ENCODE measurements at regions not wholly inside any gene's neighbourhood (a gene's known extent, or its start where the extent isn't known, plus 50 kb on each side); places are given as distances from the start of the nearest gene placed in this dataset.

GRCh38 chr10:88082806-88083596 is 219.6 kb downstream of the PTEN start:
- no peak for DNase-seq (ENCODE audit: low read depth in 2 of 2)

DNA sequence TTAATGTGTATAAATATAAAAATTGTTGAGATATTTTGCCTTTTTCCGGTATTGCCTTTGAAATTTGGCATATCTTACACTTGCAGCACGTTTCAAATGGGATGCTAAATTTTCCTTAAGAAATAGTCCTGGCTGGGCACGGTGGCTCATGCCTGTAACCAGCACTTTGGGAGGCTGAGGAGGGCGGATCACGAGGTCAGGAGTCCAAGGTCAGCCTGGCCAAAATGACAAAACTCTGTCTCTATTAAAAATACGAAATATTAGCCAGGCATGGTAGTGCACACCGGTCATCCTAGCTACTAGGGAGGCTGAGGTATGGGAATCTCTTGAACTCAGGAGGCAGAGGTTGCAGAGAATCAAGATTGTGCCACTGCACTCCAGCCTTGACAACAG is 220.2 kb downstream of the PTEN start:
- no peak for DNase-seq (ENCODE audit: low read depth in 2 of 2)

GRCh38 chr10:88086187-88086960 is 222.9 kb downstream of the PTEN start:
- DNase-seq (ENCODE audit: low read depth in 2 of 2): no peak

DNA sequence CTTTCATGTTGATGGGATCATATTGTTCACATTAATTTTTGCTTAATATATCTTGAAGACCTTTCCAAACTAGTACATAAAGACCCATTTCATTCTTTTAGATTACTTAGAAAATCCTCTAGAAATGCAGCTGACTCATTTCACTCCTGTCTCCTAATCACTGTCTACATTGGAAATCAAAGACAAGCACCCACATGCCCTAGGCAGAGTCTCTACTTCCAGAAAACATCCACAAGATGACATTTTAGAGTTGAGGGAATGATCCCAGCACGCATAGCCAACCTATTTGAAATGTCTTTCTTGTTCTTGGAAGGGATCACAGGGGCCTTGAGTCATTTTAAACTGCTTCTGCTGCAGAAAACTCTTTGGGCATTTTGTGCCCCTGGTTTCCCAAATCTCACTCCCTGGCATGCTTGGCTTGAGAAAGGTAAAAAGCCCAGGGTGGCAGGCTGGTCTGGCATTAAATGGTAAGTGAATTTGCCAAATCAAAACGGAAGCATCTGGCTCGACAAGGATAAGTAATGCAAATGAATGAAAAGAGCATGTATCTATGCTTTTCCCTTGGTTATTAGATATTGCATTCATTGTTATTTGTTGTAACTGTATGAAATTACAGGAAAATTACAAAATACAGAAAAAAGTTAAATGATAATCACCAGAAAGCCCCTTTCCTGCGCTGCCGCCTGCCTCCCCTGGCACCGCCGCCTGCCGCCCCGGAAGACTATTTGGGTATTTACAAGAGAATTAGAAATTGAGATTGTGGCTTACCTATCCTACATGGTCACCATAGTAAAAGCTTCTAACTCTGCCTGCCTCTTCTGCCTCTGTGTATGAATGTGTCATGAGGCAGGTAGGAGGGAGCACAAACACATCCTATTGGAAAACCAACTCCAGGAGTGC is 225.3 kb downstream of the PTEN start:
- DNase-seq (ENCODE audit: low read depth in 2 of 2): no peak

- no peak for DNase-seq (ENCODE audit: low read depth in 2 of 2)
Observed at GRCh38 chr10:88089498-88089897, 226.1 kb downstream of the PTEN start.

DNA sequence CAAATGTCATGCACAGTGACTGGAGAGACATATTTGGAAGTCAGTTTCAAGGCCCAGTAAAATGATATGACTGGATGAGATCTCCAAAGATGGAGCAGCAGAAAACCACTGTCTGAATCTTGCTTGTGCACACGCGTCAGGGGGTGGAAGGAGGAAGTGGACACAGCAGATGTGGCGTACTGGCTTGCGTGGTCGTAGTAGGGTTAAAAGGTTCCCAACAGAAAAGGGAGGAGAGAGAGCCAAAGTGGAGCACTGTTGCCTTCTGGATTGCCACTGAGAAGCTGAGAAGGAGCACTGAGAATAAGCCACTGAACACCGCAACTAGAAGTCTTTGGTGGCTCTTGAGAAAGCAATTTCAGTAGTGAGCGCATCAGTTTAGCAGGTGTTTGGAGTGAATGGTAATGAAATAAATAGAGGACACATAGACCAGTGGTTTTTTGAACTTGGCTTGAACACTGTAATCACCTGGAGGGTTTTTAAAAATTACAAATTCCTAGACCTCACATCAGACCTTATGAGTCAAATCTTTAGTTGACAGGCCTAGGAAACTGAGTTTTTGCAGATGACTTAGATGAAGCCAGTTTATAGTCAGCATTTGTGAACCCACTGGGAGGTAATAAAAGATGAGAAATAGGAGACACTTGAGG is 227.3 kb downstream of the PTEN start:
- DNase-seq (ENCODE audit: low read depth in 2 of 2): no peak

DNA sequence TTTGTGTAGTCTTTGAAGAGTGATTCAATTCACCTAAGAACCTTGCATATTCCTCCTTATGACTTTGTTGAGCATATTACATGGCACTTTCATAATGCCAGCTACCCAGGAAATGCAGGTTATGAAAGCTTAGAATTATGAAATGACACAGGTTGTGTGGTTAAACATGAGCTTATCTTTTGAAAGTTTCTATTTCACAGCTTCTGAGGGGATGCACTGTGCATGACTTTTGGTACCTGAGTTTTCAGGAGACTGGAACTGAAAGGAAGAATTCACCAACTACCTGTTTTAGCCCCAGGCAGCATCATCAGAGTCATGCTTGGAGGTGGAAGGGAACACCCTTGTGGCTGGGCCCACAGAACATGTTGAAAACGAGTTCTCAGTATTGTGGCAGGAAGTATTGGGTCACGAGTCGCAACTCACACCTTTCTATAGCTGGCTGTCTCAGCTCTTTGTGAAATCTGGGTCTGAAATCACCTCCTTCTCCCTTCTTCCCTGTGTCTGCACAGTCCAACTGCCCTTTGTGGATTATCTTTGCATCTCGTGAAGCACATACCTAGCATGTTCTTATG is 228.2 kb downstream of the PTEN start:
- DNase-seq (ENCODE audit: low read depth in 2 of 2): no peak

- DNase-seq (ENCODE audit: low read depth in 2 of 2): no peak
Observed at GRCh38 chr10:88092265-88092664, 228.8 kb downstream of the PTEN start.

GRCh38 chr10:88092973-88093372 is 229.5 kb downstream of the PTEN start:
- no peak for DNase-seq (ENCODE audit: low read depth in 2 of 2)

GRCh38 chr10:88094795-88095194 is 231.4 kb downstream of the PTEN start:
- DNase-seq (ENCODE audit: low read depth in 2 of 2): no peak

DNA sequence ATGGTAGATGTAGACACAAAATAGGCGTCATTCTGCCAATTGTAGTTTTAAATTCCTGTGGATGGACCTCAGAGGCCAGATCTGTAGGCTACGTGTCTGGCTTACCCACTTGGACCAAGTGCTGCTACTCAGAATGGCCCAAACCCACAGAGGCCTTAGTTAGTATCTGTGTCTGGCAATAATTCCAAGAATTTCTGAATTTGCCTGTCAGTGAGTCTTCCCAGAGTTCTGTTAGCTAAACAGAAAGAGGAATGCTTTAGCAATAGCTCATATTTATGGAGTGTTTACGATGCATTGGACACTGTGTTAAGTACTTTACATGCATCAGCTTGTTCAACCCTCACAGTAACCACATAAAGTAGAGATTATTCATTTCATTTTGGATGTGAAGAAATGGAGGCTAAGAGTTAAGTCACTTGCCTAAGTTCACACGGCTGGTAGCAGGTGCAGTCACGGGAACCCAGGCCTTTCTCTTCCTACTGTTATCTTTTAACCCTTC is 231.8 kb downstream of the PTEN start:
- DNase-seq (ENCODE audit: low read depth in 2 of 2): peak; percentile 75 to 78

DNA sequence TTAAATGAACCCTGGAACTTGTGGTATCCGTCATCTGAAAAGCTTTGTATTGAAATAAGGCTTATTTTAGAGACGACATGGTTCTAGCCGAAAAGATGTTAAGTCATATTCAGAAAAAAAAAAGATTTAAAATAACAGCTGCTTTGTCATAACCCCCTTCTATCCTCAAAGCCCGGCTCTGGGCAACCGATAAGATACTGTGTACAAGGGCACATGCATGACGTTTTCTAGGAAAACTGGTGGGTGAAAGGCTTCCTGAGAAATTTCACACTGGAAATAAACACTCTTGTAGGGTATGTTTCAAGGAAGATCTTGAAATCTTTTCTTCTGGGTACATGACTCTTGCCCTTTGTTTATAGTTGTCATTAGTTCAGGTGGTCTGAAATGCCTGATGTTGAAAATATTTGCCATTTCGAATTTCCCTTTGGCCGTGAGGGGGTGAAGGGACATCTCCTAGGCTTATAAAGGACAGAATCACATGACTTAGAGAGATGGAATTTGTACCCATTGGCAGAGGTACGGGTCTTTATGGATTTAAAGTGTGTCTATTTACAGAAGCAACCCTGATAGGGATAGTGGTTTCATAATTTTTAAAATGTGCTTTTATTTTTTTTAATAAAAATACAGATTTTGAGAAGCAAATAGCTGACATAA is 232.5 kb downstream of the PTEN start:
- no peak for DNase-seq (ENCODE audit: low read depth in 2 of 2)

DNA sequence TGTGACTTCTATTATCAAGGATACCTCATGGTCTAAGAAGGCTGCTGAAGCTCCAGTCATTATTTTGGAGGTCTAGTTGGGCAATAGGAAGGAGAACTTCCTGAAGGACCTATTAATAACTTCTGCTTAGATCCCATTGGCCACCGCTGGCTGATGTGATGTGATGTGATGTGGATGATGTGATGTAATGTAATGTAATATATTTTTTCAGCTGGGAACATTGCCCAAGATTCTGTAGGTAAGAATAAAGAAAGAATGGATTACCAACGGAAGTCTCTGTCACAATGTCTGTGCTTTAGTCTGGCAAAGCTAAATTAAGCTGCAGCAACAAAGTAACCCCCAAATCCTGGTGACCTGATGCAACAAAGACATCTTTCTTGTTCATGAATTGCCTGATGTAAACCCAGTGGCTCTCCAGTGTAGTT is 233.7 kb downstream of the PTEN start:
- no peak for DNase-seq (ENCODE audit: low read depth in 2 of 2)

DNA sequence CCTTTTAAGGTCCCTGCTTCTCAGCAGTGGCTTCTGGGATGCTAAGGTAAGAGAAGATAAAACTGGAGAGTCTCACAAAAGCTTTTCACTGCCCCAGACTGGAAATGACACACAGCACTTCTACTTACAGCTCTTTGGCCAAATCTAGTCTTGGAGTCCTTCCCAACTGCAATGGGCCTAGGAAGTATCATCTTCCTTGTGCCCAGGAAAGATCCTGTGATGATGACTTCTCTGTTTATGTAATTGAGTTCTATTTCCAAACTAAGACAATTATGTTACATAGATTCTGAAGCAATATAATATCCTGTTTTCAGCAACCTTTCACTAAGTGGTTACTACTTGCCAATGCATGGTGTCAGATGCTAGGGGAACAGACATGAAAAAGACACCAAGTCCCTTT is 234.1 kb downstream of the PTEN start:
- DNase-seq (ENCODE audit: low read depth in 2 of 2): no peak

DNA sequence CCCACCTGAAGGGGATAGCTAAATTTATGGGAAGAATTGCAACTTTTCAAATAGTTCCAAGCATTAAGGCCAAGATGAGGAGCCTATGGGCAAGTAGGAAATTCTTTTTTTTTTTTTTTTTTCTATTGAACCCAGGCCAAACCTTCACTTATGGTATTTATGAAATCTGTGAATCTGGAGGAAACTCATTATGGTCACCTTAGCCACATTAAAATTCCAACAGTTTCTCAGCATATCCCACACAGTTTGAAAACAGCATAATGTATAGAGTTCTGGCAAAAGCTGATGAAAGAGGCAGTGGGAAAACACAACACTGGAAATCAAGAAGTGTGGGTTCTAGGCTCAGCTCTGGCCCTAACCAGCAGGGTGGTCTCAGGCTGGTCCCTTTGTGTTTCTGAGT is 236.9 kb downstream of the PTEN start:
- DNase-seq (ENCODE audit: low read depth in 2 of 2): peak; percentile 48 to 56

GRCh38 chr10:88101666-88102065 is 238.2 kb downstream of the PTEN start:
- DNase-seq (ENCODE audit: low read depth in 2 of 2): no peak

- DNase-seq (ENCODE audit: low read depth in 2 of 2): no peak
Observed at GRCh38 chr10:88103576-88103975, 240.2 kb downstream of the PTEN start.

DNA sequence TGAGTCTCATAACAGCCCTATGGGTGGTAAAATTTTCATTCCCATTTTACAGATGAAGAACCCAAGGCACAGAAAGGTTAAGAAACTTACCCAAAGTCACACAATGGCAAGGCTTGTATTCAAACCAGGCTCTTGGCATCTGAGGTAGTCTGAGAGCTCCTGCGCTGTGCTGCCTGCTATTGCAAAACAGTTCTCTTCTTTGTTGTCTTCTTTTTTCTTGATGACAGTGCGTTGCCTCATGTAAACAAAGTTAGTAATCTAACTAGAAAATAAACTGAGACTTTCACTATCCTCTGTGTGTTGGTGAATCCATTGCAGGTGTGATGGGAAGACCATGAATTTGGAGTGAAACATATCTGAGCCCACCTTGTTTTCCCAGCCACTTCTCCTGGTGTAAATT is 240.8 kb downstream of the PTEN start:
- no peak for DNase-seq (ENCODE audit: low read depth in 2 of 2)

- DNase-seq (ENCODE audit: low read depth in 2 of 2): no peak
Observed at GRCh38 chr10:88106366-88106765, 242.9 kb downstream of the PTEN start.

GRCh38 chr10:88107296-88108097 is 244.1 kb downstream of the PTEN start:
- DNase-seq (ENCODE audit: low read depth in 2 of 2): no peak
